ENCODE measurements at regions not wholly inside any gene's neighbourhood (a gene's known extent, or its start where the extent isn't known, plus 50 kb on each side); places are given as distances from the start of the nearest gene placed in this dataset.

DNA sequence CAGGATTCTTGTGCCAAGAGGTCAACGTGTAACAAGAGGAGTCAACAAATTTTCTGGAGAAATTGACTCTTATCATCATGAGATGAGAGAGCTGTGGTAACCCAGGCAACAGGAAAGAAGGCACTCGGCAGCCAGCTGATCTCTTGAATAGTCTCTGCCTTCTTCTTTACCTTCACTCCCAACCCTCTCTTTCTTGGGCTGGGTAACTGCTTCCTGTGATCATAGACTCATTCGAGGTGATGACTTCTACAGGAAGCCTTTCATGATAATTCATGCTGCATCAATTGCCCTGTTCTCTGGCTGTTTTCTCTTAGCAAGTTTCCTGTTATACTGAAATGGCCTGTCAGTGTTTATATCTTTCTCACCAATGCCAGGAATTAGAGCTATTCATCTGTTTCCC is 70.8 kb upstream of the FSTL5 start:
- H3K27ac ChIP-seq (ENCODE audit: low read depth, low read length, poor library complexity, severe bottlenecking) = no peak overlapping the region
- H3K36me3 ChIP-seq (ENCODE audit: insufficient read depth, low read length, poor library complexity, severe bottlenecking) = no peaks in the 10 kb centered on the region
- H3K9me3 ChIP-seq (ENCODE audit: low read depth, low read length, poor library complexity, severe bottlenecking) = no peaks in the 10 kb centered on the region
- intact Hi-C loops (cut with micrococcal nuclease; ENCODE audit: unreplicated experiment) = no loop called here
- H3K4me3 ChIP-seq (ENCODE audit: low read depth, low read length, poor library complexity, severe bottlenecking) = no peak overlapping the region
- no peak for DNase-seq (ENCODE audit: low spot score)
- BruUV-seq (replicated peaks) = no TSS peak
- no peaks in the 10 kb centered on the region for H3K4me1 ChIP-seq (ENCODE audit: insufficient read depth, low read length, poor library complexity, severe bottlenecking)
- POLR2A ChIA-PET (ENCODE audit: low non-redundant PET) = no interaction called here
- no peaks in the 10 kb centered on the region for H3K27me3 ChIP-seq (replicated peaks; ENCODE audit: insufficient read depth, low read depth, low read length, poor library complexity)
- CTCF ChIA-PET = no interaction called here
- no peak for TF ChIP-seq EZH2 (IDR thresholded peaks at IDR 0.05; ENCODE audit: borderline replicate concordance, low read depth, low read length, poor library complexity, severe bottlenecking)
- TF ChIP-seq, protein P1, sequence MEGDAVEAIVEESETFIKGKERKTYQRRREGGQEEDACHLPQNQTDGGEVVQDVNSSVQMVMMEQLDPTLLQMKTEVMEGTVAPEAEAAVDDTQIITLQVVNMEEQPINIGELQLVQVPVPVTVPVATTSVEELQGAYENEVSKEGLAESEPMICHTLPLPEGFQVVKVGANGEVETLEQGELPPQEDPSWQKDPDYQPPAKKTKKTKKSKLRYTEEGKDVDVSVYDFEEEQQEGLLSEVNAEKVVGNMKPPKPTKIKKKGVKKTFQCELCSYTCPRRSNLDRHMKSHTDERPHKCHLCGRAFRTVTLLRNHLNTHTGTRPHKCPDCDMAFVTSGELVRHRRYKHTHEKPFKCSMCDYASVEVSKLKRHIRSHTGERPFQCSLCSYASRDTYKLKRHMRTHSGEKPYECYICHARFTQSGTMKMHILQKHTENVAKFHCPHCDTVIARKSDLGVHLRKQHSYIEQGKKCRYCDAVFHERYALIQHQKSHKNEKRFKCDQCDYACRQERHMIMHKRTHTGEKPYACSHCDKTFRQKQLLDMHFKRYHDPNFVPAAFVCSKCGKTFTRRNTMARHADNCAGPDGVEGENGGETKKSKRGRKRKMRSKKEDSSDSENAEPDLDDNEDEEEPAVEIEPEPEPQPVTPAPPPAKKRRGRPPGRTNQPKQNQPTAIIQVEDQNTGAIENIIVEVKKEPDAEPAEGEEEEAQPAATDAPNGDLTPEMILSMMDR (conservative IDR thresholded peaks at IDR 0.05; ENCODE audit: low read depth, low read length) = no peak

GRCh38 chr4:162232349-162232748 is 68.5 kb upstream of the FSTL5 start:
- POLR2A ChIA-PET (ENCODE audit: low non-redundant PET) = no interaction called here
- no peaks in the 10 kb centered on the region for H3K27me3 ChIP-seq (replicated peaks; ENCODE audit: insufficient read depth, low read depth, low read length, poor library complexity)
- no peaks in the 10 kb centered on the region for H3K36me3 ChIP-seq (ENCODE audit: insufficient read depth, low read length, poor library complexity, severe bottlenecking)
- intact Hi-C loops (cut with micrococcal nuclease; ENCODE audit: unreplicated experiment) = no loop called here
- H3K4me3 ChIP-seq (ENCODE audit: low read depth, low read length, poor library complexity, severe bottlenecking) = no peak overlapping the region
- H3K9me3 ChIP-seq (ENCODE audit: low read depth, low read length, poor library complexity, severe bottlenecking) = no peaks in the 10 kb centered on the region
- BruUV-seq (replicated peaks) = no TSS peak
- H3K27ac ChIP-seq (ENCODE audit: low read depth, low read length, poor library complexity, severe bottlenecking) = no peak overlapping the region
- CTCF ChIA-PET = no interaction called here
- no peak for DNase-seq (ENCODE audit: low spot score)
- TF ChIP-seq, protein P1 (conservative IDR thresholded peaks at IDR 0.05; ENCODE audit: low read depth, low read length) = no peak
- TF ChIP-seq EZH2 (IDR thresholded peaks at IDR 0.05; ENCODE audit: borderline replicate concordance, low read depth, low read length, poor library complexity, severe bottlenecking) = no peak
- H3K4me1 ChIP-seq (ENCODE audit: insufficient read depth, low read length, poor library complexity, severe bottlenecking) = no peaks in the 10 kb centered on the region

DNA sequence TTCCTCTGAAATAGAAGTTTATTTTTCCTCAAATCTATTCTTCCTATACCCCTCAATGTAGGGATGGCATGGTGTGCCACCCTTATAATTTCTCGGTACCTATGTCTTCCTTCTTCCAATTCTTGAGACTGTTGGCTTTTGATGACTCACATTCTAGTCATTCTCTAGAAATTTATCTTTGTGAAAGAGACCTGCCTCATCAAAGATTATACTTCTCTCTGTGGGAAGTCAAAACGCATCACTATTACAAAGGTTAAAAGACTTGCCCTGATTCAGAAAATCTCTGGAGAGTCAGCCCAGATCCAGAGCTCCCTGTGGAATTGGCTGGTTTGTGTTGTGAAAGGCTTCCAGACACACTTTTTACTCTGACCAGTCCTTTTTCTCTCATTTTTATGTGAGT is 65.9 kb upstream of the FSTL5 start:
- intact Hi-C loops (cut with micrococcal nuclease; ENCODE audit: unreplicated experiment) = no loop called here
- Histone ChIP-seq H3K4me3 (ENCODE audit: low read depth, low read length, poor library complexity, severe bottlenecking) (no peak overlapping the region), H3K27me3 (replicated peaks; ENCODE audit: insufficient read depth, low read depth, low read length, poor library complexity) (no peaks in the 10 kb centered on the region), H3K9me3 (ENCODE audit: low read depth, low read length, poor library complexity, severe bottlenecking) (no peaks in the 10 kb centered on the region), H3K36me3 (ENCODE audit: insufficient read depth, low read length, poor library complexity, severe bottlenecking) (no peaks in the 10 kb centered on the region), H3K4me1 (ENCODE audit: insufficient read depth, low read length, poor library complexity, severe bottlenecking) (no peaks in the 10 kb centered on the region), H3K27ac (ENCODE audit: low read depth, low read length, poor library complexity, severe bottlenecking) (no peak overlapping the region)
- TF ChIP-seq EZH2 (IDR thresholded peaks at IDR 0.05; ENCODE audit: borderline replicate concordance, low read depth, low read length, poor library complexity, severe bottlenecking) = no peak
- TF ChIP-seq, protein P1 (conservative IDR thresholded peaks at IDR 0.05; ENCODE audit: low read depth, low read length) = no peak
- no TSS peak for BruUV-seq (replicated peaks)
- ChIA-PET POLR2A (ENCODE audit: low non-redundant PET) (no interaction called here), CTCF (no interaction called here)
- DNase-seq (ENCODE audit: low spot score) = no peak

Measured in A673 (cell line).